Natural killer cell treated with Interleukin-12 subunit alpha and Interleukin-12 subunit beta and Interleukin-15 and Interleukin-18, amount 100 ng/mL, for 72 hours (primary cell): ENCODE measurements at regions not wholly inside any gene's neighbourhood (a gene's known extent, or its start where the extent isn't known, plus 50 kb on each side); places are given as distances from the start of the nearest gene placed in this dataset.
"Not testable (repeated sequence)": the region's sequence is repeated elsewhere in the genome, so short reads cannot be mapped to it uniquely, and the experiment has no call there.

ENCODE experiments used
- ATAC-seq, 2 donors: fragments of 150-1000 bp; cut with Tn5 transposase in 1 of 2; sonication (Bioruptor Pico), chemical (Tn5 transposase) in 1 of 2; 2 replicates each; pipeline ENCODE4 v1.10.0; 2021
- DNase-seq: peaks from one replicate; pipeline ENCODE4 v3.0.0; 2022; ENCODE audit warnings: low spot score
- H3K27ac Mint-ChIP-seq, 2 donors: 1 replicate in 1 of 2; 2 replicates in 1 of 2; pipeline ENCODE4 v1.8.0; 2022; ENCODE audit warnings: mixed read lengths in 2 of 2, mild to moderate bottlenecking in 1 of 2, moderate library complexity in 1 of 2
- H3K27me3 Mint-ChIP-seq, 2 donors: 1 replicate in 1 of 2; 2 replicates in 1 of 2; pipeline ENCODE4 v1.8.0; 2022; ENCODE audit warnings: mixed read lengths in 2 of 2
- H3K36me3 Mint-ChIP-seq: one replicate; pipeline ENCODE4 v1.8.0; 2022; ENCODE audit warnings: mixed read lengths
- H3K4me1 Mint-ChIP-seq, 2 donors: 1 replicate in 1 of 2; 2 replicates in 1 of 2; pipeline ENCODE4 v1.8.0; 2022; ENCODE audit warnings: low read depth in 2 of 2, mixed read lengths in 2 of 2, mild to moderate bottlenecking in 1 of 2
- H3K4me3 Mint-ChIP-seq: one replicate; pipeline ENCODE4 v1.8.0; 2022; ENCODE audit warnings: mixed read lengths
- H3K9me3 Mint-ChIP-seq: 2 replicates; pipeline ENCODE4 v1.8.0; 2022; ENCODE audit warnings: mixed read lengths

GRCh38 chr14:95597784-95598211, 62.9 kb downstream of the GLRX5 start:
- Mint-ChIP-seq H3K27me3 (peaks cover 8 to 16% of the 10 kb centered on the region in 2 donors), H3K36me3 (no peaks in the 10 kb centered on the region), H3K4me1 (no peaks in the 10 kb centered on the region), H3K9me3 (no peaks in the 10 kb centered on the region), H3K4me3 (no peak overlapping the region), H3K27ac (no peak overlapping the region)
- DNase-seq (peak; percentile 40), ATAC-seq (no peak)

GRCh38 chr14:95601650-95602049, 66.8 kb downstream of the GLRX5 start:
- ATAC-seq: peak in 1 of 2 donors; percentile 21
- H3K9me3 Mint-ChIP-seq: no peaks in the 10 kb centered on the region

GRCh38 chr14:95603415-95603814, 68.6 kb downstream of the GLRX5 start:
- Mint-ChIP-seq H3K27ac (no peak overlapping the region), H3K9me3 (no peaks in the 10 kb centered on the region), H3K27me3 (peaks cover 19 to 25% of the 10 kb centered on the region in 2 donors), H3K4me3 (no peak overlapping the region), H3K4me1 (no peaks in the 10 kb centered on the region), H3K36me3 (no peaks in the 10 kb centered on the region)
- DNase-seq (no peak), ATAC-seq (no peak)

More at GRCh38 chr14:95601650-95602049, 66.8 kb downstream of the GLRX5 start:
- no peak overlapping the region for H3K27ac Mint-ChIP-seq
- peaks cover 9 to 24% of the 10 kb centered on the region in 2 donors for H3K27me3 Mint-ChIP-seq
- H3K4me3 Mint-ChIP-seq: no peak overlapping the region
- no peaks in the 10 kb centered on the region for H3K36me3 Mint-ChIP-seq
- H3K4me1 Mint-ChIP-seq: no peaks in the 10 kb centered on the region
- no peak for DNase-seq

GRCh38 chr14:95606266-95606665, 71.4 kb downstream of the GLRX5 start:
- H3K27ac Mint-ChIP-seq: no peak overlapping the region
- DNase-seq (no peak), ATAC-seq (no peak)
- H3K4me3 Mint-ChIP-seq: no peak overlapping the region
- no peaks in the 10 kb centered on the region for H3K9me3 Mint-ChIP-seq
- no peaks in the 10 kb centered on the region for H3K36me3 Mint-ChIP-seq
- H3K4me1 Mint-ChIP-seq: no peaks in the 10 kb centered on the region
- peaks cover 26 to 31% of the 10 kb centered on the region in 2 donors for H3K27me3 Mint-ChIP-seq

GRCh38 chr14:95608637-95609235, 73.9 kb downstream of the GLRX5 start:
- ATAC-seq (no peak), DNase-seq (no peak)
- Mint-ChIP-seq H3K27ac (no peak overlapping the region), H3K9me3 (no peaks in the 10 kb centered on the region), H3K36me3 (no peaks in the 10 kb centered on the region), H3K4me1 (no peaks in the 10 kb centered on the region), H3K27me3 (peaks cover 37 to 44% of the 10 kb centered on the region in 2 donors), H3K4me3 (no peak overlapping the region)

GRCh38 chr14:95609398-95609990, 74.6 kb downstream of the GLRX5 start:
- no peak for DNase-seq
- H3K27me3 Mint-ChIP-seq: peaks cover 34 to 44% of the 10 kb centered on the region in 2 donors

GRCh38 chr14:95611293-95611880, 74.8 kb upstream of the TCL1B start:
- Mint-ChIP-seq H3K27me3 (peaks cover 29 to 44% of the 10 kb centered on the region in 2 donors), H3K4me3 (no peak overlapping the region), H3K27ac (no peak overlapping the region), H3K36me3 (no peaks in the 10 kb centered on the region), H3K4me1 (no peaks in the 10 kb centered on the region), H3K9me3 (no peaks in the 10 kb centered on the region)
- ATAC-seq (no peak), DNase-seq (no peak)

More at GRCh38 chr14:95609398-95609990, 74.6 kb downstream of the GLRX5 start:
- Mint-ChIP-seq H3K36me3 (no peaks in the 10 kb centered on the region), H3K27ac (no peak overlapping the region), H3K4me3 (no peak overlapping the region), H3K4me1 (no peaks in the 10 kb centered on the region), H3K9me3 (no peaks in the 10 kb centered on the region)
- ATAC-seq: no peak

GRCh38 chr14:95614349-95614748, 71.9 kb upstream of the TCL1B start:
- no peaks in the 10 kb centered on the region for H3K4me1 Mint-ChIP-seq
- no peaks in the 10 kb centered on the region for H3K9me3 Mint-ChIP-seq
- peaks cover 29 to 39% of the 10 kb centered on the region in 2 donors for H3K27me3 Mint-ChIP-seq
- ATAC-seq: no peak
- H3K36me3 Mint-ChIP-seq: no peaks in the 10 kb centered on the region
- H3K27ac Mint-ChIP-seq: no peak overlapping the region
- H3K4me3 Mint-ChIP-seq: no peak overlapping the region
- DNase-seq: no peak

GRCh38 chr14:95616745-95617144, 69.5 kb upstream of the TCL1B start:
- Mint-ChIP-seq H3K4me3 (no peak overlapping the region), H3K27me3 (peaks cover 26 to 38% of the 10 kb centered on the region in 2 donors), H3K36me3 (no peaks in the 10 kb centered on the region), H3K27ac (no peak overlapping the region), H3K9me3 (no peaks in the 10 kb centered on the region), H3K4me1 (no peaks in the 10 kb centered on the region)
- no peak for ATAC-seq
- DNase-seq: no peak

- no peaks in the 10 kb centered on the region for H3K36me3 Mint-ChIP-seq
- peaks cover 26 to 44% of the 10 kb centered on the region in 2 donors for H3K27me3 Mint-ChIP-seq
- no peaks in the 10 kb centered on the region for H3K9me3 Mint-ChIP-seq
- no peak overlapping the region for H3K4me3 Mint-ChIP-seq
- H3K4me1 Mint-ChIP-seq: no peaks in the 10 kb centered on the region
- ATAC-seq (no peak), DNase-seq (no peak)
- H3K27ac Mint-ChIP-seq: no peak overlapping the region
Observed at GRCh38 chr14:95619785-95620417, 66.3 kb upstream of the TCL1B start.

GRCh38 chr14:95620659-95621059, 65.6 kb upstream of the TCL1B start:
- Mint-ChIP-seq H3K4me3 (no peak overlapping the region), H3K9me3 (no peaks in the 10 kb centered on the region), H3K27me3 (peaks cover 27 to 52% of the 10 kb centered on the region in 2 donors), H3K4me1 (no peaks in the 10 kb centered on the region), H3K27ac (no peak overlapping the region), H3K36me3 (no peaks in the 10 kb centered on the region)
- DNase-seq (no peak), ATAC-seq (no peak)

GRCh38 chr14:95623195-95623594, 63.0 kb upstream of the TCL1B start:
- H3K27ac Mint-ChIP-seq: no peak overlapping the region
- DNase-seq (no peak), ATAC-seq (no peak)
- no peaks in the 10 kb centered on the region for H3K9me3 Mint-ChIP-seq
- no peak overlapping the region for H3K4me3 Mint-ChIP-seq
- H3K36me3 Mint-ChIP-seq: no peaks in the 10 kb centered on the region
- no peaks in the 10 kb centered on the region for H3K4me1 Mint-ChIP-seq
- peaks cover 22 to 47% of the 10 kb centered on the region in 2 donors for H3K27me3 Mint-ChIP-seq

GRCh38 chr14:95625710-95626109, 60.5 kb upstream of the TCL1B start:
- DNase-seq, H3K27ac Mint-ChIP-seq: not testable (repeated sequence)

GRCh38 chr14:95635051-95635450, 51.2 kb upstream of the TCL1B start:
- no peaks in the 10 kb centered on the region for H3K36me3 Mint-ChIP-seq
- H3K27ac Mint-ChIP-seq: no peak overlapping the region
- no peak overlapping the region for H3K4me3 Mint-ChIP-seq
- ATAC-seq: no peak
- no peaks in the 10 kb centered on the region for H3K9me3 Mint-ChIP-seq
- no peak for DNase-seq
- no peaks in the 10 kb centered on the region for H3K4me1 Mint-ChIP-seq
- peaks cover 24 to 28% of the 10 kb centered on the region in 2 donors for H3K27me3 Mint-ChIP-seq

More at GRCh38 chr14:95625710-95626109, 60.5 kb upstream of the TCL1B start:
- not testable (repeated sequence) for H3K36me3 Mint-ChIP-seq, ATAC-seq, H3K4me3 Mint-ChIP-seq, H3K4me1 Mint-ChIP-seq, H3K9me3 Mint-ChIP-seq
- H3K27me3 Mint-ChIP-seq: peaks cover 20 to 41% of the 10 kb centered on the region in 2 donors
